HepG2 (cell line): ENCODE measurements at regions not wholly inside any gene's neighbourhood (a gene's known extent, or its start where the extent isn't known, plus 50 kb on each side); places are given as distances from the start of the nearest gene placed in this dataset.
A peak's percentile ranks its signal among the peaks of the same experiment; 100 is the strongest.

Experiments used
- DMAP1 ChIP-seq: IDR thresholded peaks from 2 replicates; pipeline ENCODE4 v1.6.1; 2016
- NFIB ChIP-seq: sonication (generic); formaldehyde crosslinking; IDR thresholded peaks from 2 replicates; pipeline ENCODE4 v1.9.0; 2021; ENCODE audit warnings: missing genetic modification reagents, mild to moderate bottlenecking, borderline replicate concordance
- NFRKB ChIP-seq: fragments of 450-650 bp; IDR thresholded peaks from 2 replicates; pipeline ENCODE4 v1.6.1; 2017
- RBAK ChIP-seq: sonication (generic); formaldehyde crosslinking; IDR thresholded peaks from 2 replicates; pipeline ENCODE4 v1.5.1; 2020; ENCODE audit warnings: mild to moderate bottlenecking, missing genetic modification reagents
- SP1 ChIP-seq, 2 experiments: fragments of 450-650 bp in 1 of 2; sonication (generic) in 1 of 2; formaldehyde crosslinking in 1 of 2; IDR thresholded peaks; 2 replicates each; pipeline versions ENCODE4 v1.4.0 to v1.6.1; 2016 to 2020; ENCODE audit warnings: missing genetic modification reagents in 1 of 2
- STAT6 ChIP-seq: sonication (generic); formaldehyde crosslinking; IDR thresholded peaks from 2 replicates; pipeline ENCODE4 v1.4.0; 2020; ENCODE audit warnings: missing genetic modification reagents, mild to moderate bottlenecking, borderline replicate concordance
- TCF7L2 ChIP-seq: IDR thresholded peaks from 2 replicates; pipeline ENCODE4 v1.6.1; 2011; ENCODE audit warnings: mild to moderate bottlenecking, low read depth, low read length, moderate library complexity
- ZBTB43 ChIP-seq: sonication (generic); formaldehyde crosslinking; conservative IDR thresholded peaks from 2 replicates; pipeline ENCODE4 v1.4.0; 2020; ENCODE audit warnings: missing genetic modification reagents
- ZNF605 ChIP-seq: sonication (generic); formaldehyde crosslinking; IDR thresholded peaks from 2 replicates; pipeline ENCODE4 v1.8.0; 2022; ENCODE audit warnings: mild to moderate bottlenecking, missing genetic modification reagents

- TF ChIP-seq STAT6 (no peak), ZNF605 (CRISPR knock-in tag) (no peak), NFIB (CRISPR knock-in tag) (no peak), TCF7L2 (no peak), NFRKB (no peak), DMAP1 (no peak), RBAK (CRISPR knock-in tag) (no peak), ZBTB43 (0 out of 2 replicates have a peak, but pooled peaks have one; percentile 34), SP1 (IDR thresholded peaks at IDR 0.05) (no peak), SP1 (CRISPR knock-in tag; IDR thresholded peaks at IDR 0.05) (no peak)
Measured at GRCh38 chr2:42957109-42957860, 164.9 kb upstream of the HAAO start.
